K562 (cell line): ENCODE measurements at regions not wholly inside any gene's neighbourhood (a gene's known extent, or its start where the extent isn't known, plus 50 kb on each side); places are given as distances from the start of the nearest gene placed in this dataset.

Experiments used
- ATAC-seq: fragments of 200-7000 bp; cut with Tn5 transposase; 3 replicates; pipeline ENCODE4 v1.9.1; 2020; ENCODE audit warnings: moderate library complexity
- BruUV-seq: library from RNA; stranded (reverse); fragments of 400-500 nt; replicated peaks from 2 replicates; lab custom pipeline; 2021; lab: Mats Ljungman, UMichigan
- CTCF ChIA-PET: fragments of 300-600 bp; formaldehyde crosslinking; extraction: SDS; loops from one replicate; lab custom pipeline; 2021; ENCODE audit warnings: low intra/inter-chr PET ratio; lab: Yijun Ruan, JAX
- POLR2A ChIA-PET: fragments of 300-600, 350-650 bp; sonication (Branson Sonifier 250); formaldehyde crosslinking; extraction: SDS; loops from one replicate; lab custom pipeline; 2021; ENCODE audit warnings: antibody characterized with exemption, inconsistent platforms; lab: Yijun Ruan, JAX
- DNase-seq, 4 experiments: peaks; one replicate each; pipeline versions ENCODE4 v3.0.0 to v3.0.0-alpha.2; 2011 to 2018; ENCODE audit warnings: low spot score in 3 of 4, mixed read lengths in 3 of 4; ENCODE audit errors: extremely low read depth in 1 of 4
- FAIRE-seq: peaks from 2 replicates; lab custom pipeline; 2011; peaks lifted over from hg19 to GRCh38; lab: Jason Lieb, UNC
- H2AFZ ChIP-seq: 2 replicates; pipeline ENCODE4 v1.6.0; 2011; ENCODE audit warnings: low read depth, low read length, control low read depth, inconsistent platforms
- H3K27ac ChIP-seq: fragments of 200-600 bp; 3 replicates; pipeline ENCODE4 v1.8.0; 2011; ENCODE audit warnings: low read depth, mild to moderate bottlenecking, control low read depth, inconsistent platforms, low read length, moderate library complexity, mixed read lengths; ENCODE audit errors: extremely low read depth
- H3K27me3 ChIP-seq, 2 experiments: fragments of 300-600 bp in 1 of 2; 2 replicates in 1 of 2; 3 replicates in 1 of 2; pipeline versions ENCODE4 v1.6.0 to v1.8.0; 2011; ENCODE audit warnings: inconsistent platforms in 2 of 2, low read length in 2 of 2, mild to moderate bottlenecking in 1 of 2, mixed read lengths in 1 of 2, moderate library complexity in 1 of 2; ENCODE audit not compliant: control insufficient read depth in 2 of 2, insufficient read depth in 2 of 2
- H3K36me3 ChIP-seq: fragments of 300-600 bp; 3 replicates; pipeline ENCODE4 v1.8.0; 2011; ENCODE audit warnings: mild to moderate bottlenecking, low read length, inconsistent platforms; ENCODE audit not compliant: control insufficient read depth, insufficient read depth
- H3K4me1 ChIP-seq, 2 experiments: fragments of 200-600 bp in 1 of 2; replicated peaks in 1 of 2; 2 replicates in 1 of 2; 3 replicates in 1 of 2; pipeline versions ENCODE4 v1.5.1 to v1.8.0; 2011; ENCODE audit warnings: inconsistent platforms in 2 of 2, low read length in 2 of 2, mild to moderate bottlenecking in 1 of 2, mixed read lengths in 1 of 2, moderate library complexity in 1 of 2; ENCODE audit not compliant: control insufficient read depth in 2 of 2, insufficient read depth in 2 of 2
- H3K4me2 ChIP-seq: 2 replicates; pipeline ENCODE4 v1.6.1; 2011; ENCODE audit warnings: low read length, control low read depth, inconsistent platforms, mixed read lengths; ENCODE audit not compliant: insufficient read depth
- H3K4me3 ChIP-seq: fragments of 200-600 bp; sonication (generic), shearing (Covaris generic); 2 replicates; pipeline ENCODE4 v1.5.1; 2016; ENCODE audit warnings: control low read depth, inconsistent platforms
- H3K79me2 ChIP-seq: fragments of 200-600 bp; 3 replicates; pipeline ENCODE4 v1.8.0; 2011; ENCODE audit warnings: low read length, inconsistent platforms; ENCODE audit not compliant: control insufficient read depth, insufficient read depth
- H3K9ac ChIP-seq, 2 experiments: 2 replicates each; pipeline versions ENCODE4 v1.6.0 to v1.6.1; 2011; ENCODE audit warnings: low read depth in 2 of 2, low read length in 2 of 2, control low read depth in 1 of 2, inconsistent platforms in 1 of 2, mild to moderate bottlenecking in 1 of 2, mixed read lengths in 1 of 2; ENCODE audit not compliant: insufficient read depth in 1 of 2
- H3K9me1 ChIP-seq: one replicate; pipeline ENCODE4 v1.6.0; 2011; ENCODE audit warnings: inconsistent platforms, mild to moderate bottlenecking, low read length, moderate library complexity; ENCODE audit not compliant: control insufficient read depth, insufficient read depth
- H3K9me3 ChIP-seq: replicated peaks from 2 replicates; pipeline ENCODE4 v1.5.1; 2011; ENCODE audit warnings: low read depth, low read length, inconsistent platforms; ENCODE audit not compliant: control insufficient read depth, insufficient read depth
- H4K20me1 ChIP-seq: replicated peaks from 2 replicates; pipeline ENCODE4 v1.6.1; 2011; ENCODE audit warnings: low read length, inconsistent platforms, mixed read lengths; ENCODE audit not compliant: control insufficient read depth, insufficient read depth
- ESRRB ChIP-seq: fragments of 250-450 bp; sonication (Bioruptor Pico); IDR thresholded peaks from 2 replicates; pipeline ENCODE4 v1.5.0; 2020; ENCODE audit warnings: mild to moderate bottlenecking, moderate library complexity, borderline replicate concordance
- HDGF ChIP-seq: fragments of 450-650 bp; IDR thresholded peaks from 2 replicates; pipeline ENCODE4 v1.6.1; 2016
- KDM5B ChIP-seq: fragments of 200-600 bp; sonication (generic); IDR thresholded peaks from 2 replicates; pipeline ENCODE4 v1.6.1; 2012; ENCODE audit warnings: low read depth, mild to moderate bottlenecking, moderate library complexity, low read length, control low read depth, inconsistent platforms; ENCODE audit not compliant: insufficient replicate concordance
- MBD2 ChIP-seq: sonication (generic); IDR thresholded peaks from 2 replicates; pipeline ENCODE4 v1.6.1; 2016; ENCODE audit warnings: low read depth, borderline replicate concordance
- MCM2 ChIP-seq: fragments of 450-650 bp; IDR thresholded peaks from 2 replicates; pipeline ENCODE4 v1.6.1; 2017; ENCODE audit warnings: low read depth, mild to moderate bottlenecking
- MEF2A ChIP-seq: IDR thresholded peaks from 2 replicates; pipeline ENCODE4 v1.6.1; 2011; ENCODE audit warnings: low read depth, mild to moderate bottlenecking, low read length, moderate library complexity; ENCODE audit not compliant: control insufficient read depth
- RAD21 ChIP-seq, 2 experiments: fragments of 250-450 bp in 1 of 2; fragments of 450-650 bp in 1 of 2; sonication (Bioruptor Pico) in 1 of 2; formaldehyde crosslinking in 1 of 2; IDR thresholded peaks in 1 of 2; conservative IDR thresholded peaks in 1 of 2; 2 replicates each; pipeline versions ENCODE4 v1.4.0 to v1.8.0; 2020 to 2022; ENCODE audit warnings: mild to moderate bottlenecking in 2 of 2, moderate library complexity in 1 of 2
- RBM22 ChIP-seq: fragments of 200-400 bp; formaldehyde crosslinking; IDR thresholded peaks from 2 replicates; pipeline ENCODE4 v1.6.1; 2018; ENCODE audit warnings: low read length, low read depth; ENCODE audit not compliant: poor library complexity, severe bottlenecking
- STAT5A ChIP-seq: IDR thresholded peaks from 2 replicates; pipeline ENCODE4 v1.6.1; 2012; ENCODE audit warnings: low read length, inconsistent platforms, borderline replicate concordance
- TAF7 ChIP-seq: fragments of 450-650 bp; IDR thresholded peaks from 2 replicates; pipeline ENCODE4 v1.6.1; 2016; ENCODE audit warnings: missing genetic modification characterization, missing compliant biosample characterization
- USF1 ChIP-seq: sonication (generic); formaldehyde crosslinking; IDR thresholded peaks from 2 replicates; pipeline ENCODE4 v1.9.0; 2022; ENCODE audit warnings: mild to moderate bottlenecking, missing genetic modification reagents
- ZNF3 ChIP-seq: fragments of 250-450 bp; sonication (Bioruptor Pico); IDR thresholded peaks from 2 replicates; pipeline ENCODE4 v1.5.0; 2021; ENCODE audit warnings: mild to moderate bottlenecking, moderate library complexity
- ZNF354B ChIP-seq: fragments of 250-450 bp; sonication (Bioruptor Pico); IDR thresholded peaks from 2 replicates; pipeline ENCODE4 v1.4.0; 2020
- ZNF436 ChIP-seq: fragments of 250-450, 450-650 bp; sonication (Bioruptor Pico); formaldehyde crosslinking; IDR thresholded peaks from 2 replicates; pipeline ENCODE4 v1.7.0; 2020; ENCODE audit warnings: mild to moderate bottlenecking
- ZSCAN29 ChIP-seq: fragments of 450-650 bp; IDR thresholded peaks from 2 replicates; pipeline ENCODE4 v1.6.1; 2017
- WGBS: fragments of 100-300 bp; shearing (Covaris generic); methylation state at CpG from one replicate; pipeline ENCODE4 v1.1.6; 2016; ENCODE audit warnings: low coverage, mixed read lengths; ENCODE audit not compliant: insufficient coverage; ENCODE audit errors: missing lambda C conversion rate; 5-methylcytosine and 5-hydroxymethylcytosine counted together
- in situ Hi-C: fragments of 300-500 bp; cut with MboI; formaldehyde crosslinking; loops from 4 replicates; pipeline ENCODE4 v1.15.0; 2018; ENCODE audit warnings: inconsistent platforms, mixed read lengths
- intact Hi-C: fragments of 100-400 bp; cut with micrococcal nuclease; formaldehyde crosslinking; loops from 2 replicates; pipeline ENCODE4 v1.14.2; 2022
- TF ChIP-seq, protein P1 (sequence below): sonication (generic); IDR thresholded peaks from 2 replicates; pipeline ENCODE4 v1.6.1; 2016
- TF ChIP-seq, protein P2 (sequence below): sonication (generic); formaldehyde crosslinking; IDR thresholded peaks from 2 replicates; pipeline ENCODE4 v1.8.0; 2022; ENCODE audit warnings: mild to moderate bottlenecking, missing genetic modification reagents

DNA sequence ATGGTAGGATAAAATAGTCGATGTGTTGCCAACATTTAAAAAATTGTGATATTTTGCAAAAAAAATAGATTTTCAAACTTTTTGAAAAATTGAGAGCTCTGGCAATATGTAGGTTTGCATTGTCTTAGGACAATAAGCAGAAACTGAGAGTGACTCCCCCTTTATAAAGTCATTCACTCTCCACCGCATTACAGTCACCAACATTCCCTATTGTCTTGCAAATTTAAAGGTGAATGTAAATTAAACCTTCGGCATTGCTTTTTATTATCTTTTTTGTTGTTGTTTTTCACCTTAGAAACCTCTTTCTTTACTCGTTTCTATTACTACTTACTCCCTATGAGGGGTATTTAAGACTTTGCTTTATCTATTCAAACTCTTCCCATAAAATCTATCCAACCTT lies 944.2 kb downstream of the DTWD2 start:
- no peaks in the 10 kb centered on the region for H4K20me1 ChIP-seq
- H2AFZ ChIP-seq: no peak overlapping the region
- H3K9me3 ChIP-seq: no peaks in the 10 kb centered on the region
- no peak overlapping the region for H3K4me2 ChIP-seq
- no peaks in the 10 kb centered on the region for H3K27me3 ChIP-seq
- no peak for ATAC-seq
- POLR2A ChIA-PET: no interaction called here
- intact Hi-C loops: no loop called here
- no peaks in the 10 kb centered on the region for H3K4me1 ChIP-seq
- no peak overlapping the region for H3K27ac ChIP-seq
- H3K4me3 ChIP-seq: no peak overlapping the region
- CTCF ChIA-PET: no interaction called here
- no peaks in the 10 kb centered on the region for H3K9me1 ChIP-seq
- H3K36me3 ChIP-seq: no peaks in the 10 kb centered on the region
- H3K79me2 ChIP-seq: no peaks in the 10 kb centered on the region
- no peak overlapping the region for H3K9ac ChIP-seq
- TF ChIP-seq RBM22: no peak
- TF ChIP-seq MCM2: no peak
- TF ChIP-seq RAD21 (CRISPR knock-in tag; conservative IDR thresholded peaks at IDR 0.05 in 1 of 2, IDR thresholded peaks at IDR 0.05 in 1 of 2): no peak
- TF ChIP-seq MBD2: no peak
- no peak for TF ChIP-seq ZNF354B (CRISPR knock-in tag)
- no peak for TF ChIP-seq ZNF3 (CRISPR knock-in tag)
- no TSS peak for BruUV-seq
- no peak for DNase-seq
- in situ Hi-C loops: no loop called here
- WGBS: 1% methylated on average over 4 of the region's 4 CpGs
- FAIRE-seq: no peak

DNA sequence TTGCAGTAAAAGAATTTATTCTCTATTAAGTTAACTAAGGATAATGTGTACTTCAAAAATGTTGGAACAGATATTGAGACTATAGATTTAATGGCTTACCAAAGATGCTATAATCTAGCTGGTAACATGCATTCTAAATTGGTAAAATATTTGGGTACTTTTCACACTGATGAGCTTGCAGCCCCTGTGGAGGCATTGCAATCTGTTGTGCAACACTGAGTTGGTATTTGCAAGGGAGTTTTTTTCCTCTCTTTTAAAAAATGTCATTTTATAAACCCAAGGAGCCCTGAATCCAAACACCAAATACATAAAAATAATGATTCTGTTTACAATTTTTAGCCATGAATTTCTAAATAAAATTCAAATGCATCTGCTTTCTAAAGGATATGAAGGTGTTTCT lies 944.8 kb downstream of the DTWD2 start:
- no peak for ATAC-seq
- FAIRE-seq: no peak
- TF ChIP-seq MEF2A: no peak
- no peak for TF ChIP-seq ESRRB (CRISPR knock-in tag)
- TF ChIP-seq, protein P1, sequence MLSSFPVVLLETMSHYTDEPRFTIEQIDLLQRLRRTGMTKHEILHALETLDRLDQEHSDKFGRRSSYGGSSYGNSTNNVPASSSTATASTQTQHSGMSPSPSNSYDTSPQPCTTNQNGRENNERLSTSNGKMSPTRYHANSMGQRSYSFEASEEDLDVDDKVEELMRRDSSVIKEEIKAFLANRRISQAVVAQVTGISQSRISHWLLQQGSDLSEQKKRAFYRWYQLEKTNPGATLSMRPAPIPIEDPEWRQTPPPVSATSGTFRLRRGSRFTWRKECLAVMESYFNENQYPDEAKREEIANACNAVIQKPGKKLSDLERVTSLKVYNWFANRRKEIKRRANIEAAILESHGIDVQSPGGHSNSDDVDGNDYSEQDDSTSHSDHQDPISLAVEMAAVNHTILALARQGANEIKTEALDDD: no peak
- no peak for TF ChIP-seq KDM5B
- TF ChIP-seq, protein P2, sequence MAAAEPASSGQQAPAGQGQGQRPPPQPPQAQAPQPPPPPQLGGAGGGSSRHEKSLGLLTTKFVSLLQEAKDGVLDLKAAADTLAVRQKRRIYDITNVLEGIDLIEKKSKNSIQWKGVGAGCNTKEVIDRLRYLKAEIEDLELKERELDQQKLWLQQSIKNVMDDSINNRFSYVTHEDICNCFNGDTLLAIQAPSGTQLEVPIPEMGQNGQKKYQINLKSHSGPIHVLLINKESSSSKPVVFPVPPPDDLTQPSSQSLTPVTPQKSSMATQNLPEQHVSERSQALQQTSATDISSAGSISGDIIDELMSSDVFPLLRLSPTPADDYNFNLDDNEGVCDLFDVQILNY (CRISPR knock-in tag): no peak
- no peak for TF ChIP-seq USF1 (CRISPR knock-in tag)
- TF ChIP-seq TAF7: no peak
- TF ChIP-seq ZSCAN29: no peak
- no peak for TF ChIP-seq STAT5A
- TF ChIP-seq HDGF: no peak
- no peak for TF ChIP-seq ZNF436

More for the DNA sequence above, 944.8 kb downstream of the DTWD2 start:
- intact Hi-C loops (no loop called here), in situ Hi-C loops (no loop called here)
- CTCF ChIA-PET: no interaction called here
- POLR2A ChIA-PET: no interaction called here
- Histone ChIP-seq H3K9me3 (no peaks in the 10 kb centered on the region), H3K79me2 (no peaks in the 10 kb centered on the region), H3K4me1 (no peaks in the 10 kb centered on the region), H3K9ac (no peak overlapping the region), H3K27ac (no peak overlapping the region), H3K36me3 (no peaks in the 10 kb centered on the region), H3K4me2 (no peak overlapping the region), H3K27me3 (no peaks in the 10 kb centered on the region), H4K20me1 (no peaks in the 10 kb centered on the region), H3K9me1 (no peaks in the 10 kb centered on the region), H2AFZ (no peak overlapping the region), H3K4me3 (no peak overlapping the region)
- BruUV-seq: no TSS peak
- no peak for DNase-seq
